Activated naive CD8-positive, alpha-beta T cell treated with anti-CD3 and anti-CD28 coated beads, Interleukin-2, amount 10 ng/mL, durations not matched to agents 7 days and 5 days (primary cell): ENCODE measurements at regions not wholly inside any gene's neighbourhood (a gene's known extent, or its start where the extent isn't known, plus 50 kb on each side); places are given as distances from the start of the nearest gene placed in this dataset.
A peak's percentile ranks its signal among the peaks of the same experiment; 100 is the strongest.

ENCODE experiments used
- ATAC-seq: fragments of 150-1000 bp; cut with Tn5 transposase; one replicate; pipeline ENCODE4 v1.10.0; 2021; ENCODE audit warnings: low read depth, moderate library complexity
- POLR2A ChIA-PET: fragments of 350-600 bp; sonication (Branson Sonifier 250); formaldehyde crosslinking; loops from one replicate; lab custom pipeline; 2021; ENCODE audit warnings: antibody characterized with exemption; lab: Charles Lee
- DNase-seq: peaks from one replicate; pipeline ENCODE4 v3.0.0; 2021
- H3K27ac Mint-ChIP-seq: one replicate; pipeline ENCODE4 v1.8.0; 2022; ENCODE audit warnings: mild to moderate bottlenecking, mixed read lengths
- H3K27me3 Mint-ChIP-seq: one replicate; pipeline ENCODE4 v1.8.0; 2022; ENCODE audit warnings: mild to moderate bottlenecking, moderate library complexity, mixed read lengths
- H3K36me3 Mint-ChIP-seq: one replicate; pipeline ENCODE4 v1.8.0; 2021; ENCODE audit warnings: mild to moderate bottlenecking, mixed read lengths
- H3K4me1 Mint-ChIP-seq: one replicate; pipeline ENCODE4 v1.8.0; 2021; ENCODE audit warnings: mixed read lengths
- H3K4me3 Mint-ChIP-seq: one replicate; pipeline ENCODE4 v1.8.0; 2022; ENCODE audit warnings: mild to moderate bottlenecking, moderate library complexity, mixed read lengths
- H3K9me3 Mint-ChIP-seq: one replicate; pipeline ENCODE4 v1.8.0; 2021; ENCODE audit warnings: mixed read lengths

DNA sequence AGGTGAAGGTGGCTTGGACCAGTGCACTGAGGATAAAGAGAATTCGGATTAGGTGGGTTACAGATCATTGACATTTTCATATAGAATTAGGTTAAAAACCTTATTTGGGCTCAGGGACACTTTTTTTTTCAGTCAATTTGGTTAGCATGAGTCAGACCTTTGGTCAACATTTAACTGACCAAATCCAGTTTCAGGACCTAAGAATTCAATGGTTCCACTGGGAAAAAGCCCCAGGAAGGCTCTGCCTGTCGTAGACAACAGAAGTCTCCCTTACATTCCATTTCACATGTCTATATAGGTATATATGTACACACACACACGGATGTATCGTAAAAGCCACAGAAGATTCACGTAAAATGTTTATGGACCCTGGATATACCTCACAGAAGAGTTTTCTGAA is 184.2 kb upstream of the RREB1 start:
- POLR2A ChIA-PET = no interaction called here
- ATAC-seq (no peak), DNase-seq (no peak)
- H3K4me1 Mint-ChIP-seq = peaks cover under 1% of the 10 kb centered on the region
- no peak overlapping the region for H3K27ac Mint-ChIP-seq
- H3K4me3 Mint-ChIP-seq = no peak overlapping the region
- peaks cover 13% of the 10 kb centered on the region for H3K27me3 Mint-ChIP-seq
- H3K36me3 Mint-ChIP-seq = no peaks in the 10 kb centered on the region
- peaks cover 3% of the 10 kb centered on the region for H3K9me3 Mint-ChIP-seq

DNA sequence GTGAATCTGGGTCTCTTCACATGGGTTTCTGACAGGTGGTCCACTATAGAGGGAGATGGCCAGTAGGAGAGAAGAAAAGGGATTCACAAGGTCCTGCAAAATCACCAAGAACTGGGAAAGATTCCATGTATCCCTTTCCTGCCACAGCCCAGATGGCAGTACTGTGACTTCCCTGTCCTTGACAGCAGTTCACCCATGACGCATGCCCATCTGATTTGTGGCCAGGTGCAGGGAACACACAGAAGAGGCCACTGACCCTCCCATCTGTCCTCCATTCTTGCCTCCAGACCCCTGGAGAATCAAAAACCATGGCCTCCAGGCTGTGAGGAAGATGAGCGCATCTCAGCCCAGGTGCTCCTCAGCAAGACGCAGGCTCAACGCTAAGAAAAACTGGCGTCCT is 183.1 kb upstream of the RREB1 start:
- no peak for ATAC-seq
- no peak for DNase-seq
- Mint-ChIP-seq H3K9me3 (peaks cover 3% of the 10 kb centered on the region), H3K4me3 (no peak overlapping the region), H3K36me3 (no peaks in the 10 kb centered on the region), H3K27ac (no peak overlapping the region), H3K4me1 (no peaks in the 10 kb centered on the region), H3K27me3 (peaks cover 15% of the 10 kb centered on the region)
- POLR2A ChIA-PET = no interaction called here

DNA sequence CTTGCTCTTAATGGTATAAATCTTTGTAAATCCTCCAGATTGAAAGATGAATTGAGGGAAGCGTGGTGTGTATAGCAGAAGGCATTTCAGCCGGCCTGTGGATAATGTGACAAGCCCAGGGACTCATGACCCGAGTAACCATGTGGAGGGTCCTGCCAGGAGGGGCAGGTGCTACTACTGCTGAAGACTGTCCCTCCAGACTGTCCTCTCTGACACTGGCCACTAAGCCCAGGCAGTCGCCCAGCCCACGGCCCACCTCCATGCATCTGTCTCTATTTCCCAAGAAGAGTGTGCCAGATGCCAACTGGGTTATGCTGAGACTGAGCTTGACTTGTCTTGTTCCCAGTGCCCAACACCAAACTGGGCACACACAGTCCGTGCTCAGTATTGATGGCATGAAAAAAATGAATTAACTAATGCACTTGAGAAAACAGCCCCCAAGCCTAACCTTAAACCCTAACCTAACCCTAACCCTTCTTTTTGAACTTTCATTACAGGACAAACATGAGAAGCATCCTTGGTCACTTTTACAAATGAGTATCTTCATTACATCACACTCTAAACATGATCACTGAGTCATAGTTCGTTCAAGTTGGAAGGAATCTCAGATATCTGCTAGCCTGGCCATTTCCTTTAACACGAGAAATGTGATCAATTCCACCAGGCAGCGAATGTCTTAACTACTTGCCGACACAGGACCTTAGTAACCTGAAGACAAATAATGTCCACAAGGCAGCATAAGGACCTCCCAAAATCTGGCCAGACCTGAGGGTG is 182.2 kb upstream of the RREB1 start:
- peaks cover 15% of the 10 kb centered on the region for H3K27me3 Mint-ChIP-seq
- DNase-seq (no peak), ATAC-seq (no peak)
- H3K4me3 Mint-ChIP-seq = no peak overlapping the region
- no peaks in the 10 kb centered on the region for H3K36me3 Mint-ChIP-seq
- H3K27ac Mint-ChIP-seq = no peak overlapping the region
- H3K9me3 Mint-ChIP-seq = peaks cover 3% of the 10 kb centered on the region
- H3K4me1 Mint-ChIP-seq = no peaks in the 10 kb centered on the region
- POLR2A ChIA-PET = no interaction called here

DNA sequence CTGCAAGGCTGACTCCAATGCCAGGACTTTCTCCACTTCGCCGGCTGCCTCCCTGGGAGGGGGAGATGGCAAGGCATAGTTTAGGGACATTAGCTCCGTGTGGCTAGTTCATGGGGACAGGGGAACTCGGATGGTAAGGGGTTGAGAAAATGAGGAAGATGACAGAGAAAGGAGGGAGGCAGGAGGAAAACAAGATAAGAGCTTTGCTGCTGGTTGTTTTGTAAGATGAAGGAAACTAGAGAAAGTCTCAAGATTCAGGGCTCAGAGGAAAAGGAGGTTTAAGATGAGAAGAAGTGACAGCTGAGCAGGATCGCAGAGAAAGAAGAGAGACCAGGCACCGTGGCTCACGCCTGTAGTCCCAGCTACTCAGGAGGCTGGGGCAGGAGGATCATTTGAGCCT is 180.9 kb upstream of the RREB1 start:
- POLR2A ChIA-PET = no interaction called here
- no peak overlapping the region for H3K4me3 Mint-ChIP-seq
- H3K4me1 Mint-ChIP-seq = no peaks in the 10 kb centered on the region
- H3K27ac Mint-ChIP-seq = no peak overlapping the region
- ATAC-seq (no peak), DNase-seq (no peak)
- peaks cover 15% of the 10 kb centered on the region for H3K27me3 Mint-ChIP-seq
- no peaks in the 10 kb centered on the region for H3K9me3 Mint-ChIP-seq
- H3K36me3 Mint-ChIP-seq = no peaks in the 10 kb centered on the region

DNA sequence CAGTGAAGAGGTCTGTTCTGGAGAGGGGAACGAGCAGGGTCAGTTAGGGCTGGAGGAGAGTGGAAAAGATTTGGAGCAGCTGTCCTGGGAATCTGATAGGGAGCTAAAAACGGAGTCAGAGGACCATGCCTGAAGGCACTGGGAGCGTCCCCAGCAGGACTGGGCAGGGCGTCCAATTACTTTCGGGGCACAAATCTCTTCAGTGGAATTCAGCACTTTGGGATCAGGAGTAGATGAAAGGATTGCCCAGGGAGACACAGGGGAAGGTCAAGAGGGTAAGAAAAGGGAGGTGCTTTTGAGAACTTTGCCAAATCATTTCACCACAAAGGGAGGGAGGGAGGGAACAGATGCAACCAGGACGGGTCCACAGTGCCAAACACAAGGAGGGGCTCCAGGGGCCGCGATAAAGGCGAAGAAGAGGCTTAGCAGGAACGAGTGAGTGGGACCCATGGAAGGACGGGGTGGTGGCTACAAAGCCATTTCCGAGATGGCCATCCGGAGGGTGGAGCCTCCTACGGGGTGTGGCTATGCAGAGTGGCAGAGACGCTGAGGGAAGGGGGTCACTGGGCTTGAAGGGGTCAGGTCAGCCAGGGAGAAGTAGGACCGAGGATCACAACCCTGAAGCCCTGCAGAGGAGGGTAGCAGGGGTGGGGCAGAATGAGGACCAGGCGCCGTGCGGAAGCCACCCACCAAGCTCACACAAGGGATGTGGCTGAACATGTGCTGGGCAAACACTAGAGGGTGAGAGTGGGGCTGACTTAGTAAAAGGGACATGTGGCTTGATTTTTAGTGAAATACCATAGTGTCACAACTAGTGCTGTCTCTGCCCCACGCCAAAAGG is 180.0 kb upstream of the RREB1 start:
- DNase-seq (no peak), ATAC-seq (peak; percentile 39)
- Mint-ChIP-seq H3K4me3 (no peak overlapping the region), H3K27ac (no peak overlapping the region), H3K9me3 (no peaks in the 10 kb centered on the region), H3K4me1 (no peaks in the 10 kb centered on the region), H3K27me3 (peaks cover 15% of the 10 kb centered on the region), H3K36me3 (no peaks in the 10 kb centered on the region)
- POLR2A ChIA-PET = no interaction called here

DNA sequence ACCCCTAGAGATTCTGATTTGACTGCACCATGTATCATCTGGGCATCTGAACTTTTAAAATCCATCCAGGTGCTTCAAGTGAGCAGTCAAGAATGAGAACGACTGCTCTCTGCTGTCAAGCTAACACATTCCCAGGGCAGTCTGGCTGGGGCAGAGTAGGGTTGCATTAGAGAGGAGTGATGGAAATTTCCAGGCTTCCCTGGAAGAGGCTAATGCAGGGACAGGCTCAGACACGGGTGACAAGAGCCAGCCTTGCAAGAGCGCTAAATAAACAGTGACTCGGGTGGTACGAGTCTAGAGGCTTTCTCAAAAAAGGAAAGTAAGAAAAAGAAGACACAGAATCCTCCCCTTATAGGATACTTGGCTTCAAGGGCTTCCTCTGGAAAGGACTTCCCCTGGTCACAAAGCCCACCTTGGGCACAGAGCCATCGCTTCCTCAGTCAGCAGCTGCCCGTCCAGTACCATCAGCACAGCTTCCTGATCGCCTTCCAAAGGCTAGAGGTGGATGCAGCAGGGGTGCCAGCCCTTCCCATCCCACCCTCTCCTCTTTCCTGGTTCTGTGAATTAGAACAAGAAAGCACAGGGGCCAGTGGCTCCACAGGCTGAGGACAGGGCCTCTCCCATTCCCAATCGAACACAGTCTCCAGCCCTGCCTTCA is 177.4 kb upstream of the RREB1 start:
- ATAC-seq = no peak
- no peaks in the 10 kb centered on the region for H3K36me3 Mint-ChIP-seq
- no peak overlapping the region for H3K27ac Mint-ChIP-seq
- DNase-seq = no peak
- POLR2A ChIA-PET = no interaction called here
- no peaks in the 10 kb centered on the region for H3K9me3 Mint-ChIP-seq
- peaks cover 11% of the 10 kb centered on the region for H3K27me3 Mint-ChIP-seq
- no peak overlapping the region for H3K4me3 Mint-ChIP-seq
- no peaks in the 10 kb centered on the region for H3K4me1 Mint-ChIP-seq

DNA sequence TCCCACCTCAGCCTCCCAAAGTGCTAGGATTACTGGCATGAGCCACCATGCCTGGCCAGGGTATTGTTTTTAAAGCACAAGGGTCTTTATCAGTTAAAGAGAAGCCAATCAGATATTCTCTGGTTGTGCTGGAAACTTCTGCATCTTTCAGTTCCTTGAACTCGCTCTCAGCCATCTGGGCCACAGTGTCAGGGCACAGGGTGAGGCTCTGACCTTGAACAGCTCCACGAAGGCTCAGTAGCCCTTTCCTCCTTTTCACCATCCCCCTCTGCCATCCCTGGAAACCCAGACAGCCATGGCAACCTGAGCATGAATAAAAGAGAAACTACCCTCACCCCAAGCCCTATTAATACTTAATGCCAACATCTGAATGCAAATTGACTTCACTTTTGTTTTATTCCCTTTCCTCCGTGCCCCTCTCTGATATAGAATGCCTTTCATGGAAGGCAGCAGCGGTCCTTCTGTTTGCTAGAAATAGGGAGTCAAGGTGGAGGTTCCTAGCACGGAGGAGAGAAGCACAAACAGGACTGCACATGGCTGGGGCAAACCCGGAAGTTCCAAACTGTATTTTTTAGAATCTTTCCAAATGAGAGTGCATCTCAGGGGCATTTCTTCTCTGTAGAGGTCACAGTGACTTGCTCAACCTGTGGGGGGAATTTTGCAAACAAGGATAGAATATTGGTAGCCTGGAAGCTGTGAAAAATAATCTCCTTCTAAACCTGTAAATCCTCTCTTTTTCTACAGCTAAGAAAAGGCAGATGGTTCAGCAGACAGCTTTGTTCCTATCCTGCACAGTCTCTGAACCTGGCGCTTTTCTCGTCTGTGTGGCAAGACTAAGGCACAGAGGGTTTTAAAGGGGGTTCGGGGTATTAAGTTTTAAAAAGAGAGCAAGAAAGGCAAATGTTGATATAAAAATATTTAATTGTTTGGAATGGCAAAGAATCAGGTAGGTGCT is 176.4 kb upstream of the RREB1 start:
- ATAC-seq = no peak
- Mint-ChIP-seq H3K9me3 (no peaks in the 10 kb centered on the region), H3K4me3 (no peak overlapping the region), H3K27ac (no peak overlapping the region), H3K4me1 (no peaks in the 10 kb centered on the region), H3K36me3 (no peaks in the 10 kb centered on the region), H3K27me3 (peaks cover 10% of the 10 kb centered on the region)
- POLR2A ChIA-PET = no interaction called here
- DNase-seq = no peak

DNA sequence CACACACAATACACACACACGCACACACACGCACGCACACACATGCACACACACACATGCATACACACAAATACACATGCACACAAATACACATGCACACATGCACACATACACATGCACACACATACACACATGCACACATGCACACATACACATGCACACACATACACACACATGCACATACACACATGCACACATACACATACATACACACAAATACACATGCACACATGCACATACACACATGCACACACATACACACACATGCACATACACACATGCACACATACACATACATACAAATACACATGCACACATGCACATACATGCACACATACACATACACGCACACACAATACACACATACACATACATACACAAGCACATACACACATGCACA is 175.4 kb upstream of the RREB1 start:
- ATAC-seq = no peak
- Mint-ChIP-seq H3K27me3 (peaks cover 4% of the 10 kb centered on the region), H3K4me3 (no peak overlapping the region), H3K27ac (no peak overlapping the region), H3K36me3 (no peaks in the 10 kb centered on the region), H3K4me1 (no peaks in the 10 kb centered on the region), H3K9me3 (no peaks in the 10 kb centered on the region)
- POLR2A ChIA-PET = interaction anchor here (0.6 kb wide), 1 partner anchor 25 kb away, joined by 3 read pairs; no protein-coding TSS in a partner anchor
- no peak for DNase-seq

DNA sequence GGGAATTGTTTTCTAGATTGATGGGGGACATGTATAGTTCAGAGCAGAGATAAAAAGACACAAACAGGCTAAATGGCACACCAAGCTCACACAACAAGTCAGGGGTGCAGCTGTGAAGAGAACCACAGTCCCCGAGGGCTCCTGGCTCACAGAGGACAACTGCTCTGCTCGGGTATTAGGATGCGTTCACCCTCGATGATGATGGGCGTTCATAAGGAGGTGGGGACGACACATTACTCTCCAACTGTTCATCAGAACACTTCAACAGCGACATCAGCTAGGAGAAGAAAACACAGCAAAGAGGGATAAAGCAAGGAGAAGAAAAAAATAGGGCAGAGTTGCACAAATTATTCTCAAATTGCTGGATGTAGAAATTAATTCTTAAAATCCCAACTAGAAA is 174.8 kb upstream of the RREB1 start:
- POLR2A ChIA-PET = interaction anchor here (0.6 kb wide), 1 partner anchor 25 kb away, joined by 3 read pairs; no protein-coding TSS in a partner anchor
- DNase-seq (no peak), ATAC-seq (no peak)
- no peaks in the 10 kb centered on the region for H3K36me3 Mint-ChIP-seq
- H3K27ac Mint-ChIP-seq = no peak overlapping the region
- no peak overlapping the region for H3K4me3 Mint-ChIP-seq
- H3K4me1 Mint-ChIP-seq = no peaks in the 10 kb centered on the region
- H3K27me3 Mint-ChIP-seq = peaks cover 4% of the 10 kb centered on the region
- H3K9me3 Mint-ChIP-seq = no peaks in the 10 kb centered on the region

DNA sequence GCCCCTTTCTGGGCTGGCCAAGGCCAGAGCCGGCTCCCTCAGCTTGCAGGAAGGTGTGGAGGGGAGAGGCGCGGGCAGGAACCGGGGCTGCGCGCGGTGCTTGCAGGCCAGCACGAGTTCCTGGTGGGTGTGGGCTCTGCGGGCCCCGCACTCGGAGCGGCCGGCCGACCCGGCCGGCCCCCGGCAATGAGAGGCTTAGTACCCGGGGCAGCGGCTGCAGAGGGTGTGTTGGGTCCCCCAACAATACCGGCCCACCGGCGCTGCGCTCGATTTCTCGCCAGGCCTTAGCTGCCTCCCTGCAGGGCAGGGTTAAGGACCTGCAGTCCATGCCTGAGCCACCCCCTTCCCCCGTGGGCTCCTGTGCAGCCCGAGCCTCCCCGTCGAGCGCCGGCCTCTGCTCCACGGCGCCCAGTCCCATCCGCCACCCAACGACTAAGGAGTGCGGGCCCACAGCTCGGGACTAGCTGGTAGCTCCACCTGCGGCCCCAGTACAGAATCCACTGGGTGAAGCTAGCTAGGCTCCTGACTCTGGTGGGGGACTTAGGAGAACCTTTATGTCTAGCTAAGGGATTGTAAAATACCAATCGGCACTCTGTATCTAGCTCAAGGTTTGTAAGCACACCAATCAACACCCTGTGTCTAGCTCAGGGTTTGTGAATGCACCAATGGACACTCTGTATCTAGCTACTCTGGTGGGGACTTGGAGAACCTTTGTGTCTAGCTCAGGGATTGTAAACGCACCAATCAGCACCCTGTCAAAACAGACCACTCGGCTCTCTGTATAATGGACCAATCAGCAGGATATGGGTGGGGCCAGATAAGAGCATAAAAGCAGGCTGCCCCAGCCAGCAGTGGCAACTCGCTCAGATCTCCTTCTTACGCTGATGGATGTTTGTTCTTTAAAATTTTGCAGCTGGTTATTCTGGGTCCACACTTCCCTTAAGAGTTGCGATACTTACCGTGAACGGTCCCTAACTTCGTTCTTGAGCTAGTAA is 167.4 kb upstream of the RREB1 start:
- no peak for DNase-seq
- Mint-ChIP-seq H3K36me3 (no peaks in the 10 kb centered on the region), H3K4me3 (no peak overlapping the region), H3K27ac (no peak overlapping the region), H3K27me3 (no peaks in the 10 kb centered on the region), H3K9me3 (no peaks in the 10 kb centered on the region), H3K4me1 (peaks cover 9% of the 10 kb centered on the region)
- POLR2A ChIA-PET = no interaction called here
- ATAC-seq = no peak

DNA sequence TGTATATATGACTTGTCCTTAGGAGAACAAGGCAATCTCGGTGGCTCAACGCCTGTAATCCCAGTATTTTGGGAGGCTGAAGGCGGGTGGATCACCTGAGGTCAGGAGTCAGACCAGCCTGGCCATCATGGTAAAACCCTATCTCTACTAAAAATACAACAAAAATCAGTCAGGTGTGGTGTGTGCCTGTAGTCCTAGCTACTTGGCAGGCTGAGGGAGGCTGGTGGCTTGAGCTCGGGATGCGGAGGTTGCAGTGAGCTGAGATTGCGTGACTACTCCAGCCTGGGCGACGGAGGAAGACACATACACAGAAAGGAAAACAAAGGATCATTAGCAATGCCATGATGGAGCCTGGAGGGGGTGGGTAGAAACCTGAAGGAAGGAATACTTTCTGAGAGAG is 166.6 kb upstream of the RREB1 start:
- DNase-seq (no peak), ATAC-seq (no peak)
- peaks cover 2% of the 10 kb centered on the region for H3K27me3 Mint-ChIP-seq
- H3K27ac Mint-ChIP-seq = no peak overlapping the region
- no peaks in the 10 kb centered on the region for H3K36me3 Mint-ChIP-seq
- H3K4me3 Mint-ChIP-seq = no peak overlapping the region
- H3K9me3 Mint-ChIP-seq = no peaks in the 10 kb centered on the region
- POLR2A ChIA-PET = no interaction called here
- peaks cover 9% of the 10 kb centered on the region for H3K4me1 Mint-ChIP-seq

DNA sequence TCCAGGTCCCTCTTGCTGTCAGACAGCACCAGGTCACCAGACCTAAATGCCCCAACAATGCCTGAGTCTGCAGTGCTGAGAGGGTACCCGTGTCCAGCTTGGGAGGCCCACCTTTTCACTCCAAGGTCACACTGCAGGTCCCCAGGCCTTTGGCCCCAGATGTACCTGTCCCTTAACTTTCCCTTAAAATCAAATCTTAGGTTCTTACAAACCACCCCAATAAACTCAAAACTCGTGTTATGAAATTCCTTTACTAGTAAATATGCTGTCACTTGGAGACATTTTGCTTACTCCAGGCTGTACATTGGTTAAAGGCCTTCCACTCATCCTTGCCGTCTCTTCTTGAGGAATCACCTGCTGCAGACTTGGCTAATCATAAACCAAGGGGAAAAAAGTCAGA is 165.7 kb upstream of the RREB1 start:
- Mint-ChIP-seq H3K4me1 (peaks cover 9% of the 10 kb centered on the region), H3K27ac (no peak overlapping the region), H3K36me3 (no peaks in the 10 kb centered on the region), H3K27me3 (peaks cover 2% of the 10 kb centered on the region), H3K9me3 (no peaks in the 10 kb centered on the region), H3K4me3 (no peak overlapping the region)
- DNase-seq = no peak
- POLR2A ChIA-PET = no interaction called here
- ATAC-seq = no peak
